Non-pigmented ciliary epithelial cell (primary cell): ENCODE measurements at regions not wholly inside any gene's neighbourhood (a gene's known extent, or its start where the extent isn't known, plus 50 kb on each side); places are given as distances from the start of the nearest gene placed in this dataset.

Experiments used
- DNase-seq: peaks from one replicate; pipeline ENCODE4 v3.0.0-alpha.2; 2010; ENCODE audit warnings: low read depth

DNA sequence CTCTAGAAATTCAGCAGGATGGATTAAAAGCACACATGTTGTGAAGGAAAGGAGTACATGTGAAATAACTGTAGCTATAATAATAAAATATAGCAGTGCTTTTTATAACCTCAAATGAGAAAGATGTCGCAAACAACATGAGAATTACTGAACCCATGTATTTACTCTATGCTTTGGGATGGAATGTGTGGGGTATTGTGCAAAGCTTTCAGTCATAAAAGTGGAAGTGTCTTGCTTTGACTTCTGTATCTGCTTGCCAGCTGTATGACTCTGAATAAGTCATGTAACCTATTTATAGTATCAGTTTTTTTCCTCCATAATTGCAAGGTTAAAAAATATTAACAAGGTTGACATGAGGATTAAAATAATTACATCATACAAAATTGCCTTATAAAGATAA, 519.3 kb upstream of the CADM2 start:
- no peak for DNase-seq

DNA sequence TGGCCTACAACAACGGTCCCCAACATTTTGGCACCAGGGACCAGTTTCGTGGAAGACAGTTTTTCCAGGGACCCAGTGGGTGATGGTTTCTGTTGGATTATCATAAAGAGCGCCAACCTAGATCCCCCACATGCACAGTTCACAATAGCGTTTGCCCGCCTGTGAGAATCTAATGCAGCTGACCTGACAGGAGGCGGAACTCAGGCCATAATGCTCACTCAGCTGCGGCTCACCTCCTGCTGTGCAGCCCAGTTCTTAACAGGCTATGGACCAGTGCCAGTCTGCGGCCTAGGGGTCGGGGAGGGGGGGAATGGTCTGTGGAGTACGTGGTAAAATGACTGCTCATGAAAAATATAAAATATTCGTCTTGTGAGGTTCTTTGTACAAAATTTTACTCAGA, 518.5 kb upstream of the CADM2 start:
- DNase-seq = no peak

DNA sequence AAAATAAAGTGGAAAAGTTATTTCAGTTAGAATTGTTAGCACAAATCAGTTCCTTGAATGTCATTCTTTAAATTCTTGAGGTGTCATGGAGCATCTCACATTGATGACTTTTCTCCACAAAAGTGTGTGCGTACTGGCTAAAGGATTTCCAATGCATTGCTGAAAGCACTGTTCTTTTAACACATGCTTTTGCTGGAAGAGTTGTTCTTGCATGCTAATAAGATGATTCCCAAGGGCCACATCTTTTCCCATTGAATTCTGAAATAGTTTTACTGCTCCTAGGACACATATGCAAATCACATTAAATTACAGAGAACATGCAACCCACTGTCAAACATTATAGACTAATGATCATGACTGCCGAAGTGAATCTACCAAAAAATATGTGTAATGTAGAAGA, 516.3 kb upstream of the CADM2 start:
- no peak for DNase-seq

DNA sequence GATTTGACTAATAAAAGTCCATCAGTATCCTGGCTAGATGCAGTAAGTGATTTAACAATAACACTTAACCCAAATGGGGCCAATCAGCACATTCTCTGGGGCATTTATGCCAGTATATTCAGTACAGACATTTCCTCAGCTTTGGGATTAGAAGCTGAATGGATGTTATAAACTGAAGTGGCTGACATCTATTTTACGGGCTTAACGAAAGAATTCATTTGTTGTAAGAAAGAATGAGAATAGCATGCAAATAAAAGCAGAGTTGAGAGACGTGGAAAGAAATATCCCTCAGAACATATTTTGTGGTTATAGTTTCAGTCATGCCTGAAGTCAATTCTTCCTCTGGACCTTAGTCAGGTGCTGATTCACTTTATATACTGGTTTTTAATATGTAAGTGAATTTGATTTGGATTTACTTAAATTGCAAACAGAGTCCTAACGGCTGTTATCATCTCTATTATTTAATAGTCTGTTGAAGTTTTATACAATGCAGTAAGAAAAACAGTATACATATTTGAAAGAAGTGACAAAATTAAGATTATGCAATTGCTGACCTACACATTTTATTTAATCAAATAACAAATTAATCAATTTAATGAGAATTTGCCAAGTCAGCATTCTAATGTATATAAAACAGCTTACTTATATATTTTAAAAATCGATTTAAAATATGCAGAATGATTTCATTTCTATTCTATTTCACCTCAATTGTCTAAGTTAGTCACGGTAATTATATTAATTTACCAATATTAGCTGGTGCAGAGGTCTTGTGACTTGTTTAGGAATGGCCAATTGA, 513.9 kb upstream of the CADM2 start:
- no peak for DNase-seq

DNA sequence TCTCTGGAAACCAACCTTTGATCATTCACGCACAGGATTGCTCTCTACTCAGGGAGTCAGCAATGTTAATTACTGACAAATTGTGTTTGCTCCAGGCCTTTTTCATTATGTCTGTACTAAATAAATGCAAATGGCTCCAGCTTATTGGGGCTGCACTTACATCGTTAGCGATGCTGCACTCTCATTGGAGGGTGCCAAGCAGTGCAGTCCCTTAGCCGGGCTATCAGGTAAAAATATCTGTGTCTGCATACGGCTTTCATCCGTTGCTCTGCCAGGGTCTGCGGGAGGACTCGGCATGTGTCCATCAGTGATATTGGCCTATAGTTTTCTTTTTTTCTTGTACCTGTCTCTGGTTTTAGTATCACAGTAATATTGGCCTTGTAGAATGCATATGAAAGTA, 471.5 kb upstream of the CADM2 start:
- DNase-seq = no peak

DNA sequence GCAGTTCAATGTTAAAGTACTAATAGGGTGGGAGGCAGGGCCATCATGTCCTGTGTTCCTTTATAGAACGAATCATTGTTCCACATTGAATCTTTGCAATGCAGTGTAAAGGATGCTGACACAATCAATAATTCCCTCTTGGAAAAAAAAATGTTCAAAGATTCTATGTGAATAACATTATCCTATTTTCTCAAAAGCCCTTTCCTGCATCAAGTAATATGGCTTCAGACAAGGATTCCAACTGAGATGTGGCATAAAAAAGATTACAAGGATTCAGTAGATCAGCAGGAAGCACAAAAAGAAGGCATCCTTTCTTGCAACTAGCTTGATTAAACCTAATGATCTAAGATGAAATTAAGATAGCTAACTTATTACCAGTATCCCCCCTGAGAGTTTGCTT, 454.0 kb upstream of the CADM2 start:
- DNase-seq = no peak

DNA sequence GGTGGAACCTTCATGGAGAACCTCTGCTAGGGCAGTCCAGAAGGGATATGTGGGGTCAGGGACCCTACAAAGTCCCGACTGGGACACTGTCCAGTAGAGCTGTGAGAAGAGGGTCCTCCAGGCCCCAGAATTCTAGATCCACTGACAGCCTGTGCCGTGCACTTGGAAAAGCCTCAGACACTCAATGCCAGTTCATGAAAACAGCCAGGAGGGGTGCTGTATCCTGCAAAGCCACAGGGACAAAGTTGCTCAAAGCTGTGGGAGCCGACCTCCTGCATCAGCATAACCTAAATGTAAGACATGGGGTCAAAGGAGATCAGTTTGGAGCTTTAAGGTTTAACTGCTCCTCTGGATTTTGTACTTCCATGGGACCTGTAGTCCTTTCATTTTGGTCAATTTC, 448.8 kb upstream of the CADM2 start:
- no peak for DNase-seq

DNA sequence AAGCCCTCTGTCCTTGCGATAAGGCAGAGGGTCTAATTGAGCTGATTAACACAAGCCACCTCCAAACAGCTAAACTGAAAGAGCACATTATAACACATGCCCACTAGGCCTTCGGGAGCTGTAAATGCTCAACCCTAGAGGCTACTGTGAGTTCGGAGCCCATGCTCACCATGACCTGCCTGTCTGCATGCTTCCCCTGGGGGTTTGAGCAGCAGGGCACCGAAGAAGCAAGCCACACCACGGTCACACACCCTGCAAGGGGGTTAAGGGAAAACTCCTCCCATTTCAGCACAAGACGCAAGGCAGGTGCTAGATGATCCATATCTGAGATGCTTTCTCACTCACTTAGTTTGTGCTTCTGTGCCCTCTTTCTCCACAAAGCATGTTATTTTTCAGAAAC, 435.9 kb upstream of the CADM2 start:
- DNase-seq = no peak

DNA sequence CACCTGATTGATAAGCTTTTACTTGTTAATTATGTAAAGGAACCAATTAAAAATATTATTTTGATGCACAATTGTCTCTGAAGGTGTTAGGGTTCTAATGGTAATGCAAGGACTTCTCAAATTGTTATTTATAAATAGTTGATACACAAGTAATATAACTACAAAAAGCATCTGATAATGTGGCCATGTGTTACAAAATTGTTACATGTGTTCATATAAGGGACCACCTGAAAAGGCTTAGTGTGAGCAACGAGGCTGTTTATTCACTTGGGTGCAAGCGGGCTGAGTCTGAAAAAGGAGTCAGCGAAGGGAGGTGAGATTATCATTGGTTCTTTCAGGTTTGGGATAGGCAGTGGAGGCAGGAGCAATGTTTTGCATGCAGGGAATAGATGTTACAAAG, 421.9 kb upstream of the CADM2 start:
- no peak for DNase-seq

DNA sequence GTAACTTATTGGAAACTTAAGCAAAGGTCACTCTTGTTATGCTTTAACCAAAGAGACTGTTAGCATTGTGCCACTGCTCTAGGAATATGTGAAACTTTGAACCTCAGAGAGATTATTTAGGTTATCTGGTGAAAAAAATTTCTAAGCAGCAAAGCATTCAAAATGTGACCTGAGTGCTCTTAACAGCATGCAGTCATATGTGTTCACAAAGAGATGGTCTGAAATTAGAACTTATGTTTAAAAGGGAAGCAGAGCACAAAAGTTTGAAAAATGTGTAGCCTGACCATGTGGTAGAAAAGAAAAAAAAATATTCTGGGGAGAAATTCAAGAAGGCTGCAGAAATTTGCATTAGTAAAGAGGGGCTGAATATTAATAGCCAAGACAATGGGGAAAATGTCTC, 420.2 kb upstream of the CADM2 start:
- DNase-seq = no peak

DNA sequence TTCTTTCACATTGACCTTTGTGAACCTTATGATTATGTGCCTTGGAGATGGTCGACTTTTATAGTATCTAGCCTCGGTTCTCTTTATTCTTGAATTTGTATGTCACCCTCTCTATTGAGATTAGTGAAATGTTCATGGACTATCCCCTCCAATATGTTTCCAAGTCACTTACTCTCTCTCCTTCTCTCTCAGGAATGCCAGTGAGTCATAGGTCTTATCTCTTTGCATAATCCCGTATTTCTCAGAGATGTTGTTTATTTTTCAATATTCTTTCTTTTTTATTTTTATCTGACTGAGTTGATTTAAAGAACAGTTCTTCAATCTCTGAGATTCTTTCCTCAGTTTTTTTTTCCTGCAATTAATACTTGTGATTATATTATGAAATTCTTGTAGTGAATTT, 411.6 kb upstream of the CADM2 start:
- peak; percentile 17 for DNase-seq

DNA sequence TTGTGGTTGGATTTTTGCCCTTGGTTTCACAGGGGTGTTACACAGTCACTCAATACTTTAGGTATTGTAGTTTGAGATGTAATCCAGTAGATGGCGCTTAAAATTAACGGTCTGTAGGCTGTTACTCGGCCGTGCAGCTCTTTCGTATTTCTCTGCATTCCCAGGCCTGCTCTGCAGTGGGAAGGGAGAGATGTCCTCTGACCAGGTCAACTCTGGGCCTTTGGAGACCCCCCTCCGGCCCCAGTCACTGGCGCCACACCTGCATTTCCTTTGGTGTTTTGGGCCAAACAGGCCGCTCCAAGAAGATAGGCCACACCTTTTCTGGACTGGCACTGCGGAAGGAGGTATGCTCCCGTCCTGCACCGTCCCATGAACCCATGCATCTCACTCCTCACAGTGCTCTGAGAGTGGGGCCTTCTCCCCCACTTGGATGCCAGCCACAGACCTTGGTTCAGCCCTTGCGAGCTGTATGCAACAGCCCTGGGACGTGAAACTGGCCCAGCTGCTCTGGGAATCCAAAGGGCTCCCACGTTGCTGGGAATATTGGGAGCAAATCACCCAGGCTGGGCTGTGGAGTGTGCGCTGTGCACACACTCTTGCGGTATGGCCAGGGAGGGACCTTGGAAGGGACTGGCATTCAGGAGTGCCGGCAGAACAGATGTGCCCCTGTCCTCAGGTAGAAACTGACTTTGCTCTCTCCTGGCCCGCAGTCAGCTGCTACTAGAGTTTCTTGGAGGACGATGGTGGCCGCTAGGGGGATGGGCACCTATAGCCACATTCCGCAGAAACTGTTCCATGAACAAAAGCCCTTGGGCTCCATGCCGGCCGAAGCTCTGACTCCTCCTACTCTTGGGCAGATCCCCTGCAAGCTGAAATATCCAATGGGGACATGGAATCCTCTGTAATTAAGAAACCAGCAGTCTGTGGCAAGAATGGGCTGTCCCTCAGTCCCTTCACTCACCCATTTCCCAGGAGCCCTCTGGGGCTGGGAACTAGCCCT, 410.5 kb upstream of the CADM2 start:
- no peak for DNase-seq

DNA sequence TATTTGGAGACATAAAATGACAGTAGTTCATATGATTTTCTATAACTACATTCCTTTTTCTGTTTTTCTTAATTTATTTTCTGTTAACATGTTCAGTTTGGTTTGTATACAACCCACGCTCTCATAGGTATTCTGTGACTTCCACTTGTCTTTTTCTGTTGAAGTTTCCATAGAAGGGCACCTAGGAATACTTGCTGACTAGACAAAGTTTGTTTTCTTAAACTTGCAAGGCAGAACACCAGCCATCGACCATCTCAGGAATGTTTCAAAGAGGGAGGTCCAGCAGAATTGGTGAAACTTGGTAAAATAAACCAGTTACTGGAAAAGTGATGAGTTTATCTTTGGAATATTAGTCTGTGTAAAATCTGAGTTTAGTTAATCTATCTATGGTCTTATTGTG, 403.2 kb upstream of the CADM2 start:
- no peak for DNase-seq

DNA sequence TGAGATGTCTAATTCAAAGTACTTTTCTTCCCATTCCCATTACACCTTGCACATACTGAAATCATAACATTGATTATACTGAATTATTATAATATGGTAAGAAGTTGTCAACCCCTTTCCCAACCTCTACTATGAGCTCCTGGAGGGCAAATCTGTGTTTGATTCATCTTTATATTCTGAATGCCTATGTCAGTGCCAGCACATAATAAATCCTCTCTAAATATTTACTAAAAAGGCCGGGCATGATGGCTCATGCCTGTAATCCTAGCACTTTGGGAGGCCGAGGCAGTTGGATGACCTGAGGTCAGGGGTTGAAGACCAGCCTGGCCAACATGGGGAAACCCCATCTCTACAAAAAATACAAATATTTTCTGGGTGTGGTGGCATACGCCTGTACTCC, 392.5 kb upstream of the CADM2 start:
- no peak for DNase-seq

DNA sequence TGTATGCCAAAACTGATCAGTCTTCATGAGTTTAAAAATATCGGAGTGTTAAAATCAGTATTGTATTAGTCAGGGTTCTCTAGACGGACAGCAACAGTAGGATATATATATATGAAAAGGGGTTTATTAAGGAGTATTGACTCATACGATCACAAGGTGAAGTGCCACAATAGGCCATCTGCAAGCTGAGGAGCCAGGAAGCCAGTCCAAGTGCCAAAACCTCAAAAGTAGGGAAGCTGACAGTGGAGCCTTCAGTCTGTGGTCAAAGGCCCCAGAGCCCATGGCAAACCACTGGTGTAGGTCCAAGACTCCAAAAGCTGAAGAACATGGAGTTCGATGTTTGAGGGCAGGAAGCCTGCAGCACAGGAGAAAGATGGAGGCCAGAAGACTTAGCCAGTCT, 391.0 kb upstream of the CADM2 start:
- no peak for DNase-seq

DNA sequence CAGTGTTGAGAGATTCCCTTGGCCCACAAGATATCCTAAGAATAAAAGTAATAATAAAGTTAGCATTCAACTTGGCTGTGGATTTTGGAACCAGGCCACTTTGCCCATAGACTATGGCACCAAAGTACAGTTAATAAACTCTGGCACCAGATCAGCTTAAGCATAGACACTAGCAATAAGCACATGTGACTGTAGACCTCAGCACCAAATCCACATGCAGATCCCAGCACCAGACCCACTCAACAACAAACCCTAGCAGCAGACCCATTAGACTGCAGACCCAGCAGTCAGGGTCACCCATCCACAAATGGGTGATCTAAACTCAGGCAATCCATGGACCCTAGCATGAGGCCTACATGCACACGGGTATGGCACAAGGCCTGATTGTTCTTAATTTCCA, 384.8 kb upstream of the CADM2 start:
- DNase-seq = no peak

DNA sequence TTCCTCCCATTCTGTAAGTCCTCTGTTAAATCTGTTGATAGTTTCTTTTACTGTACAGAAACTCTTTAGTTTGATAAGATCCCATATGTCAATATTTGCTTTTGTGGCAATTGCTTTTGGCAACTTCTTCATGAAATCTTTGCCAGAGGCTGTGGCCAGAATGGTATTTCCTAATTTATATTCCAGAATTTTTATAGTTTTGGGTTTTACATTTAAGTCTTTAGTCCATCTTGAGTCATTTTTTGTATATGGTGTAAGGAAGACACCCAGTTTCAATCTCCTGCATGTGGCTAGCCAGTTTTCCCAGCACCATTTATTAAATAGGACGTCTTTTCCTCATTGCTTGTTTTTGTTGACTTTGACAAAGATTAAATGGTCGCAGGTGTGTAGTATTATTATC, 372.4 kb upstream of the CADM2 start:
- DNase-seq = no peak

DNA sequence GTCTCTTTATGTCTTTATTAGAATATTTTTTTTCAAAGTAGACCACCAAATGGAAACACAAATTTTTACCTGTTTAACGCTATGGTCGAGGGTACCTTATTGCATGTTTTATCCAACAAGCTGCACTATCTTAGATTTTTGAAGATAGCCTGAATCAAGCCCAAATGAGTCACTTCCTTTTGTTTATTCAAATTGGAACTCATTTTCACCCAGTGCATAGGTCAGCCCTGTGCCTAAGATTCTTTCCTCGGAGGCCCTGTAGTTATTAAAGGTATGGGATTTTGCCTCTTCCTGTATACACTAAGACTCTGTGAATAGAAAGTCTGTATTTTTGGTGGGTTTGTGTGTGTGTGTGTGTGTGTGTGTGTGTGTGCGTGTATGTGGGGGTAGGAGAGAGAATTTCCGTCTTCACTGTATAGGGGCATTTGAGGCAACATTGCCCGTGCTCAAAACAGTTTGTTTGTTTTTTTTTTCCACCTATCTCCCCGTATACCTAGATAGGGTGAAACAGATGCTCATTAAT, 358.0 kb upstream of the CADM2 start:
- DNase-seq = no peak

DNA sequence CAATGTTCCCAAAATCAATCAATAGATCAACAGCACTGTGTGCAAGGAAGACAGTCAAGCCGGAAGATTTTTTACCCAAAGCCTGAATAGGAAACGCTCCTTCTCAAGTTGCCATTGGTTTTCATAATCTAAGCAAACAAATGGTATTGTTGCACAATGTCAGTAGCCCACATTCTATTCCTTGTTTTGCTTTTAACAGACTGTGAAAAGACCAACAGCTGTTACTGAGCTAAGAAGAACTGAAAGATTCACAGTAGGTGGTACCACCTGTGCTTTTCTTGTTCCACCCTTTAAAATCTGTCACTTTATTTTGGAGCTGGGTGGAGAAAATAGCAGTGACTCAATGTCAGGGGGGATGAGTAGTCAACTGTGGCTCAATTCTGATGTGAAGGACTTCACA, 357.5 kb upstream of the CADM2 start:
- DNase-seq = peak; percentile 28

DNA sequence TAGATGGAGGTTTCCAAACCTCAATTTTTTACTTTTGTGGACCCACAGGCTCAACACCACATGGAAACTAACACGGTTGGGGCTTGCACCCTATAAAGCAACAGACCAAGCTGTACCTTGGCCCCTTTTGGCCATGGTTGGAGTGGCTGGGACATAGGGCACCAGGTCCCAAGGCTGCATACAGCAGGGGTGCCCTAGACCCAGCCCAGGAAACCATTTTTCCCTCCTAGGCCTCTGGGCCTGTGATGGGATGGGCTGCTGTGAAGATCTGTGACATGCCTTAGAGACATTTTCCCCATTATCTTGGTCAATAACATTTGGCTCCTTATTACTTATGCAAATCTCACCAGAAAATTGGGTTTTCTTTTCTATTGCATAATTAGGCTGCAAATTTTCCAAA, 337.0 kb upstream of the CADM2 start:
- no peak for DNase-seq

DNA sequence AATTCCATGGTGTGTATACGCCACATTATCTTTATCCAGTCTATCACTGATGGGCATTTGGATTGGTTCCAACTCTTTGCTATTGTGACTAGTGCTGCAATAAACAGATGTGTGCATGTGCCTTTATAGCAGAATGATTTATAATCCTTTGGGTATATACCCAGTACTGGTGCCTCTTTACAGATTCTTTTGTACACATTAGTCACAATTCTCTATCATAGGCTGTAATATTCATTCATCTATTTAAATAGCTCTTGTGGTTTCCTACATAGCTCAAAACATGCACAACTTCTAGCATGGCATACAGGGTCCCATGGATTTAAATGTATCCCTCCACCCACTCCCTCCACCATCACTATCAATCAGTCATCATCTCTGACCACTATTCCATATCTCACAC, 324.1 kb upstream of the CADM2 start:
- no peak for DNase-seq

DNA sequence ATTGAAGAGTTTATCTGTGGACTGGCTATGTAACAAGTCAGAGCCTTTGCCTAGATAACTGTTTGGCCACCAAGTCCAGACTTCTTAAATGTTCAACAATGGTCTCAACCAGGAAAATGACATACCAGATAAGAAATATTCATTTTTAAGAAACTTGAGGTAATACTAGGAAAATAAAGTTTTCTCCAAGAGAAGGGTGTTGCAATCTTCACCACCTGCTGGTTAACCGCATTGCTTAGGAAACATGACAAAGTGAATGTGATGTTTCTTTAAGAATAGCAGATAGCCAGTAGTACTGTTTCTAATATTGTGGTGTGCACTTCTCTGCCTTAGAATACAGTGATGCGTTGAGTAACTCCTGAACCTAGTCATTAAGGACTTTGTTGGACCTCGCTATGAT, 321.5 kb upstream of the CADM2 start:
- DNase-seq = no peak

DNA sequence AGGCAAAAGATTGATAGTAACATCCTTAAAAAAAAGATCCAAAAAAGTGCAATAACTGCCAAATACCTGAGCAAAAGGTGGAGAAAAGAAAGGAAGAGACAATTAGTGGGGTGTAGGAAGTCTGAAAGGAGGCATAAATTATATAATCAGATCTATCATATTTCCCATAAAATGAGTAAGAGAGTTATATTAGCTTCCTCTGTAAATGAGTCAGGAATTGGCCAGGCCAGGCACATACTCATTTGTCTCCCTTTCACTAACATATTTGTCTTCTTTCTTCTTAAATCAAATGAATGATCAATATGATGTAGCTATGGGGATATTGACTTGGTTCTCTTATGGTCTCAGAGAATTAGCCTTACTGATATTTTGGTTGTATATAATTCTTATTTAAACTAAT, 292.3 kb upstream of the CADM2 start:
- DNase-seq = no peak
